ENCODE measurements at regions not wholly inside any gene's neighbourhood (a gene's known extent, or its start where the extent isn't known, plus 50 kb on each side); places are given as distances from the start of the nearest gene placed in this dataset.

- TF ChIP-seq, protein P1, sequence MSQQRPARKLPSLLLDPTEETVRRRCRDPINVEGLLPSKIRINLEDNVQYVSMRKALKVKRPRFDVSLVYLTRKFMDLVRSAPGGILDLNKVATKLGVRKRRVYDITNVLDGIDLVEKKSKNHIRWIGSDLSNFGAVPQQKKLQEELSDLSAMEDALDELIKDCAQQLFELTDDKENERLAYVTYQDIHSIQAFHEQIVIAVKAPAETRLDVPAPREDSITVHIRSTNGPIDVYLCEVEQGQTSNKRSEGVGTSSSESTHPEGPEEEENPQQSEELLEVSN (IDR thresholded peaks at IDR 0.05) = no peak
Observed at GRCh38 chr2:60283626-60284025, 269.8 kb downstream of the BCL11A start (continued).

- Histone ChIP-seq H2BK20ac (ENCODE audit: low read length) (no peak overlapping the region), H3K27ac (ENCODE audit: low read depth, low read length) (no peak overlapping the region), H2BK12ac (ENCODE audit: low read depth, low read length) (no peak overlapping the region), H3K23ac (ENCODE audit: insufficient read length) (no peak overlapping the region), H4K91ac (replicated peaks; ENCODE audit: insufficient read length, low read length) (no peak overlapping the region), H4K20me1 (replicated peaks in 1 of 2; ENCODE audit: control insufficient read depth in 1 of 2, insufficient read depth in 2 of 2, low read length in 2 of 2) (no peaks in the 10 kb centered on the region), H3K27me3 (replicated peaks in 1 of 4; ENCODE audit: control insufficient read depth in 3 of 4, extremely low read depth in 1 of 4, insufficient read depth in 3 of 4, low read length in 3 of 4) (no peaks in the 10 kb centered on the region), H2BK15ac (ENCODE audit: low read length) (no peak overlapping the region), H3K4me3 (ENCODE audit: extremely low read depth in 1 of 4, insufficient read depth in 2 of 4, low read depth in 3 of 4, low read length in 4 of 4) (no peak overlapping the region), H3K4ac (replicated peaks; ENCODE audit: insufficient read length, low read depth, low read length) (no peak overlapping the region), H2BK120ac (replicated peaks; ENCODE audit: low read depth, low read length) (no peak overlapping the region), H3K9ac (replicated peaks in 1 of 4; ENCODE audit: extremely low read depth in 1 of 4, low read depth in 3 of 4, low read length in 3 of 4) (no peak overlapping the region), H4K5ac (ENCODE audit: insufficient read length, low read depth, low read length) (no peak overlapping the region), H3K56ac (replicated peaks; ENCODE audit: insufficient read length, low read depth, low read length) (no peak overlapping the region), H2BK5ac (ENCODE audit: low read depth, low read length) (no peak overlapping the region), H3K79me1 (ENCODE audit: low read depth, low read length) (no peaks in the 10 kb centered on the region; the same call in 1 of the 2 replicates), H3K36me3 (ENCODE audit: control insufficient read depth in 2 of 4, insufficient read depth in 4 of 4, low read length in 3 of 4) (no peaks in the 10 kb centered on the region), H3K14ac (ENCODE audit: insufficient read length) (no peak overlapping the region), H3K4me2 (ENCODE audit: insufficient read depth in 1 of 2, low read depth in 2 of 2, low read length in 2 of 2) (no peak overlapping the region), H4K8ac (ENCODE audit: extremely low read depth, insufficient read depth, low read length) (no peak overlapping the region), H3K23me2 (ENCODE audit: low read depth, low read length) (no peaks in the 10 kb centered on the region), H3K18ac (ENCODE audit: extremely low read depth, low read length) (no peak overlapping the region), H3K4me1 (replicated peaks in 1 of 4; ENCODE audit: control insufficient read depth in 3 of 4, insufficient read depth in 4 of 4, low read length in 3 of 4) (no peaks in the 10 kb centered on the region; a peak in 2 of 7 replicates), H3K9me3 (ENCODE audit: insufficient read depth in 2 of 2, low read depth in 1 of 2, low read length in 1 of 2) (no peaks in the 10 kb centered on the region), H3K79me2 (ENCODE audit: control insufficient read depth in 1 of 2, insufficient read depth in 2 of 2, low read length in 2 of 2) (no peaks in the 10 kb centered on the region), H2AK5ac (ENCODE audit: low read depth, low read length) (no peak overlapping the region), H2AFZ (ENCODE audit: low read length) (no peak overlapping the region)
- DNase-seq (ENCODE audit: low read depth in 1 of 2, low spot score in 2 of 2) (no peak), FAIRE-seq (no peak)
- POLR2A ChIA-PET (ENCODE audit: partially characterized antibody) = no interaction called here
- CTCF ChIA-PET (ENCODE audit: partially characterized antibody) = no interaction called here
- no peak for TF ChIP-seq SP1 (IDR thresholded peaks at IDR 0.05; ENCODE audit: low read depth, low read length)
- TF ChIP-seq NANOG (IDR thresholded peaks at IDR 0.05; ENCODE audit: insufficient read depth, low read depth, low read length, poor library complexity, severe bottlenecking) = no peak
- TF ChIP-seq ZNF274 (IDR thresholded peaks at IDR 0.05; ENCODE audit: borderline replicate concordance, extremely low read depth, low read length) = no peak
- no peak for TF ChIP-seq RBBP5 (IDR thresholded peaks at IDR 0.05; ENCODE audit: borderline replicate concordance, low read depth, low read length)
- TF ChIP-seq, protein P2, sequence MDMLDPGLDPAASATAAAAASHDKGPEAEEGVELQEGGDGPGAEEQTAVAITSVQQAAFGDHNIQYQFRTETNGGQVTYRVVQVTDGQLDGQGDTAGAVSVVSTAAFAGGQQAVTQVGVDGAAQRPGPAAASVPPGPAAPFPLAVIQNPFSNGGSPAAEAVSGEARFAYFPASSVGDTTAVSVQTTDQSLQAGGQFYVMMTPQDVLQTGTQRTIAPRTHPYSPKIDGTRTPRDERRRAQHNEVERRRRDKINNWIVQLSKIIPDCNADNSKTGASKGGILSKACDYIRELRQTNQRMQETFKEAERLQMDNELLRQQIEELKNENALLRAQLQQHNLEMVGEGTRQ (IDR thresholded peaks at IDR 0.05; ENCODE audit: low read length) = no peak
- no peak for TF ChIP-seq SIN3A (conservative IDR thresholded peaks at IDR 0.05 in 1 of 2, IDR thresholded peaks at IDR 0.05 in 1 of 2; ENCODE audit: low read depth in 1 of 2, low read length in 2 of 2)
- TF ChIP-seq, protein P3, sequence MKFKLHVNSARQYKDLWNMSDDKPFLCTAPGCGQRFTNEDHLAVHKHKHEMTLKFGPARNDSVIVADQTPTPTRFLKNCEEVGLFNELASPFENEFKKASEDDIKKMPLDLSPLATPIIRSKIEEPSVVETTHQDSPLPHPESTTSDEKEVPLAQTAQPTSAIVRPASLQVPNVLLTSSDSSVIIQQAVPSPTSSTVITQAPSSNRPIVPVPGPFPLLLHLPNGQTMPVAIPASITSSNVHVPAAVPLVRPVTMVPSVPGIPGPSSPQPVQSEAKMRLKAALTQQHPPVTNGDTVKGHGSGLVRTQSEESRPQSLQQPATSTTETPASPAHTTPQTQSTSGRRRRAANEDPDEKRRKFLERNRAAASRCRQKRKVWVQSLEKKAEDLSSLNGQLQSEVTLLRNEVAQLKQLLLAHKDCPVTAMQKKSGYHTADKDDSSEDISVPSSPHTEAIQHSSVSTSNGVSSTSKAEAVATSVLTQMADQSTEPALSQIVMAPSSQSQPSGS (IDR thresholded peaks at IDR 0.05; ENCODE audit: low read length) = no peak
- TF ChIP-seq YY1 (IDR thresholded peaks at IDR 0.05; ENCODE audit: low read depth, low read length) = no peak
Observed at GRCh38 chr2:60282886-60283285, 270.6 kb downstream of the BCL11A start.
